HG02798 (cell line): ENCODE measurements at regions not wholly inside any gene's neighbourhood (a gene's known extent, or its start where the extent isn't known, plus 50 kb on each side); places are given as distances from the start of the nearest gene placed in this dataset.
"Not testable (repeated sequence)": the region's sequence is repeated elsewhere in the genome, so short reads cannot be mapped to it uniquely, and the experiment has no call there.

Source experiments
- ATAC-seq: cut with Tn5 transposase; IDR thresholded peaks from one replicate; pipeline ENCODE4 v1.9.1; 2021; ENCODE audit warnings: mild to moderate bottlenecking; ENCODE audit not compliant: unreplicated experiment, poor library complexity

DNA sequence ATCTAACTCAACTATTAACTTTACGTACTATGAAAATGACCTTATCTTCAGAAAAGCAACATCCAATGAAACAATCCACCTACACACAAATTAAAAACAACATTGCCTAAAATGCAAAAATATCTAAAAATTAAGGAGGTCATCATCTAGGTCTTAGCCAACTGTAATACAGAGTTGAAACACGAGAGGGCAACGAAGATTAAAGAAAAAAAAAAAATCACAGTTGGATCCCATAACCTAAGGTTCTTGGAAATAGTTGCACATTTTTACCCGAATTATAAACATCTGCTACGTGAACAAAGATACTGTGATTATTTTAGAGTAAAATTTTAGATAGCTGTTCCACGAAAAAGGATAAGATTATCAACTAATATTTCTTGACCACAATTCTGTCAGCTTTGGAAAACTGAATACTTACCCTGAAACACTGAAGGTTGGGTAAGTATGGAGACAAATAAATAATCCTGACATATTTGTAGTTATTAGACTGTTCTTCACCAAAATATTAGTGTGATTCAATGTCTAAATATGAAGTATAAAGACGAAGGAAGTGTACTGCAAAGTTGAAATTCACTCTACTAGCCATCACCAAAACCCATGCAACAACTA lies 88.0 kb upstream of the AK4 start:
- ATAC-seq: no peak

DNA sequence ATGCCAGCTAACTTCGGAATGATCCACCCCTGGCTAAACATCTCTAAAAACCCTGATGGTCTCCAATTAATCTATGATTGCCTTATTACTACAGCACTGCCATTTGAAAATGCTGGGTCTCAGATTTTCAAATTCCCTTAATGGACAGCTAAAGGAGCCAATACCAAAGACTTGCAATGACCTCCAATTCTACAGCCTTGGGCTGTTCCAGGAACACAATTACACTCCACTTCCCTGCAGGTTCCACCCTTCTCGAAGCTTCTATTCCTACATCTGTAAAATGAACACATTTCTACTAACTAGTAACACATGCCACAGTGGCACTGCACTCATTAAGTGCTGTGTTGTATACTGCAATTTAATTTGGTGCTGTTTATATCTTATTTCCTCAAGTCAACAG lies 85.7 kb upstream of the AK4 start:
- ATAC-seq: no peak

DNA sequence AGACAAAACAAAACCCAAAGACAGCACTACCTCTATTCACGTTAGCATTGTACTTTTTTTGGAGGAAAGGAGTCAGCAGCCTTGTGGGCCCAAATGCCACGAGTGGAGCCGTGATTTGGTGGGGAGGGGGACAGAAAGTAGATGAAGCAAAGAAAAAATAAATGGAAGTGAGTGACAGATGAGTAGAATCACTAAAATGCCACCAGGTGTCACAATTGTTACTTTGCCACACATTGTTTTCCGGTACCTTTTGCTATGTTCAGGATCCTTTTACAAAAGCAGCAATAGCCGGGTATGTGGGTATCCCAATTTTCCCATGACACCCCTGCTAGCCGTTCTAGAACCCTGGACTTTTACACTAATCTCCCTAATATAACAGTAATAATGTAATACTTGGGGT lies 85.0 kb upstream of the AK4 start:
- ATAC-seq: no peak

DNA sequence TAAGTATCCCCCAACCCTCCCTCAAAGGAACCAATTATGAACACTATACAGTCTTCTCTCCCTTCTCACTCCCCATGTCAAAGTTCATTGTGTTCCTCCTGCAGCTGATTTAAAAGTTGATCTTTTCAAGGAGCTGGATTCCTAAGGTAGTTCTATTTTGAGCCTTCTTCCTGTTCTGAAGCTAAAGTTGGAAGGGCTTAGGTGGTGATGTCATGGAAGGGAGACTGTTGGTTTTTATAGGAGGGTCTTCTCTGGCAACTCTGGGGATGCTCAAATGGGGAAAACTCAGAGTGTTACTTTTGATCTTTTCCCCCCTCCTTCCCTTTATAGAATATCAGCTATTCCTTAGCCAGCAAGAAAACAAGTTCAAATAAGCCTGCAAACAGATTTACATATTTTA lies 83.0 kb upstream of the AK4 start:
- no peak for ATAC-seq

DNA sequence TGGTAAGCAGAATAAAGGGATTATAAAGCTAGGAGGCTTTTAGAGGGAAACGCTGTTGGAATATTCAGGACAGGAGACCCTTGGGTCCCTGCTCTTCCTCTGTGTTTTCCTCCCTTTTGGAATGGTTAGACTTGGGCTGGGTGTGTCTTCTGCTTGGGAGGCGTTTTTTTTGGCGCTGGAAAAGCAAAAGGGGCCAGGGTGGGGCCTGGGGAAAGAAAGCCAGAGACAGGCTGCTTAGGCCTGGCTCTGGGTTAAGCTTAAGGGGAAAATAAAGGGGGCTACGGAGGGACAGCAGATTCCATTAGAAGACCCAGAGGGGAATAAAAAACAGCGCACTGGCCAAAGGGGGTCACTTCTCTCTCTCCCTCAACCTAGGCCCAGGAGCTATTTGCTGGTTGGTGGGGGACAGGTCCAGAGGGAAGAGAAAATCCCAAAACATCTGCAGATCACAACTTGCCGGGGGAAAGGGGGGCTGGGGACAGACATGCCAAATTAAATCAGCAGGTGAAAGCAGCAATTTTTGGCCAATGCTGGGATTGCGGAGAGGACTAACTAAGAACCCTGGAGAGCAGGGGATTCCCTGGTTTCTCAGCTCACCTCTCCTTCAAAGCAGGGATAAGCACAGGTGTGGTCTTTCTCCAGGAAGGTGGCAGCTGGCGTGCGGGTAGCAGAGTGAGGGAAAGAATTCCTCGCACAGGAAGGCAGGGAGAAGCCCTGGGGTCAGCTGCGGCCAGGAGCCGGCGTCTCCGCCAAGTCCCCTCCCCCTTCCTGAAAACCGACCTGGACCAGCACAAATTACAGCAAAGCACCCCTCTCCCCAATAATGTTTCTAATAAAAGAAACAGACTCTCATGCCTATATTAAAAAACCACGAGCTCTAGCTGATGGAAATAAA lies 82.2 kb upstream of the AK4 start:
- ATAC-seq: no peak

DNA sequence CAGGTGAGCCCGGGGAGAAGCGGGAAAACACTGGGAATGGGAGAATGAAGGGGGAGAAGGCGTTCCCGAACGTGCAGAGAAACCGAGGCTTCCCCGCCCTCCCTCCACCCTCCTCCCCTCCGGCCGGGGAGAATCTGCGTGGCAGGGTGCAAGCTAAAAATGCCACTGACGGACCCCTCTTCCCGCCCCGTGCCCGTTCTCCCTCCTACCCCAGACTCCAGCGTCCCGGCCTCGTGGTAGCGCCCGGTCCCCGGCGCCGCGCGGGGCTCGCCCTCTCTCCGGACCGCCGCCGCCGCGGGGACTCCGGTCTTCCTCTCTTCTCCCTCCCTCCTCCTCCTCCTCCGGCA lies 81.6 kb upstream of the AK4 start:
- no peak for ATAC-seq

DNA sequence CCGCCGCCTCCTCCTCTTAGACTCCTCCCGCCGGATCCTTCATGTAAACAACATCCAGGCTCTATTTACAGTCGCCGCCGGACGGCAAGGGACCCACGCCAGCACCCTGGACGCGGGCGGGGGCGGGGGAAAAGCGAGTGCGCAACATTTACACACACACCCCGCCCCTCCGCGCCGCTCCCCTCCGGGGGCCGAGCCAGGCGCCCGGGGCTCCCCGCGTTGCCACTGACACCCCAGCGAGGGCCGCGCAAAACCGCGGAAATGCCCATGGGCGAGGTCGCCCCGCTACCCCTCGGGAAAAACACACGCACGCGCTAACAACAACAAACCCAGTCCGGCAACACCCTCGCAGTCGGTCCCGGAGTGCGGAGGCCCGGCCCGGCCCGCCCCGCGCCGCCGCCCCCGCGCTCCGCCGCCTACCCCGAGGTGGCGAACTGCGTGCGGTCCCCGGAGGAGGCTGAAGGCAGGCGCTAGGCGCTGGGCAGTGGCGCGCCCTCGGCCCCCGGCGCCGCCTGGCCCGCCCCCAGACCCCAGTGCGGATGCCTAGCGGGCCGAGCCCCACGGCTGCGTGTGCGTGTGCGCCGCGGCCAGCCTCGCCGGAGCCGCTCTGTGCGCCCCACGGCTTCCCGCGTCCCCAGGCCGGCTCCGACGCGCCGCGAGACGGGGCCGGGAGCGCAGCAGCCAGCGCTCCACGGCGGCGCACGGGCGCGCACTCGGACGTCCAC lies 81.1 kb upstream of the AK4 start:
- peak; percentile 51 for ATAC-seq

DNA sequence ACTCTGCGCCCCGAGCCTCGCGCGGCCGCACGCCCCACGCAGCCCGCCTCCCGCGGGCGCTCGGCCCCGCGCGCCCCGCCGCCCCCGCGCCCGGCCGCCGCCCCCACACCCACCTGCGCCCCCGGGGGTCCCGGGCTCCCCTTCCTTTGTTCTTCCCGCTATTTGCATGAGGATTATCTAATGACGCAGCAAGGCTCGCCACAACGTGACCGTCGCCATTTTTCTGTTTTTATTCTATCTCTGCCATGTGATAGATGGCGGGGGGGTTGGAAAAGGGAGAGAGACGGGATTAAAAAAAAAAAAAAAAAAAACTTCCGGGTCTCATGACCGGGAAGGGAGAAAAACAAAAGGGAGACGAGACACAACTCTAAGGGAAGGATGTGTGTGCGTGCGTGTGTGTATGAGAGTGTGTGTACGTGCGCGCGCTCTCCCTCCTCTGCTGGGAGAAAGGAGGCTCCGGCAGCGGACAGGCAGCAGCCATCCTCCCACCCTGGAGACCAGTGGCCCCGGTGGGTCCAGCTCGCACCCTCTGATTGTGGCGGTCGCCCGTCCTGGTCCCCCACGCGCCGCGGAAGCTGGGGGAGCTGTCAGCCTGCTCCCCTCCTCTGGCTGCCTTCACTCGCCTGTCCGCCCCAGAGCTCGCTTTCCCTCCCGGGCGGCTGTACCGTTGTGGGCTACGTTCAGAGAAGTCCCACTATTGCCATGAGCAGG lies 80.4 kb upstream of the AK4 start:
- peak; percentile 30 for ATAC-seq

DNA sequence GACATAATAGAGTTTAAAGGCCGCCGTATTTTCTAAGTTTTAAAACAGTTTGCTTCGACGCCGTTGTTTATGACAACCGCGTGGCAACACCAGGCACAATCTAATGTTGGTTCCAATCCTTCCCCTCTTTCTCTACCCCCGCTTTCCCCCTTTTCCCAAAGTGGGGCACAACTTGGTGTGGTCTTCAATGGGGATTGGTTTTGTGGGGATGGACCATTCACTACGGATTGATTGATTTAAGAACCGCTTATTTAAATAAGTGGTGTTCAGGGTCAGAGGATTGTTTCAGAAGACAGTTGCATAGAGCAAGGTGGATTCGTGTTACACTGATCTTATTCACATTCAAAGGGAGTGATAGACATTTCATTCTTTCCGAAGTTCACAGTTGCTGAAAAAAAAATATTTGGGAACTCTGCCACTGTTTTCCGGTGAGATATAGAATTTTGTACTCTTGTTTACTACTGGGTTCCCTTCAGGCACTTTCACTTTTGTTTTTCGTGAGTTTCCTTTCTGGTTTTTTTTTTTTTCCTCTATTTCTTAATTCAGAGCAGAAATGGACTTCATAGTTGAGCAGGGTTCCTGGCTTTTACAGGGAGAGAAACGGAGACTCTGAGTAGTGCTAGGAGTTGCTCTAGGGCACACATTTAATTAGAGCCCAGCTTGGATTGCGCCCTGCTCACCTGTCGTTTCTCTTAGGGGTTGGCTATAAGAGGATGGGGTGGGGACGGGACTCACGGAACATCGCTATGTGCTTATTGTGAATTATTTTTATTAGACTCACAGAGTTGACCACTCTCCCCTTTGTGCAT lies 79.6 kb upstream of the AK4 start:
- ATAC-seq: no peak

DNA sequence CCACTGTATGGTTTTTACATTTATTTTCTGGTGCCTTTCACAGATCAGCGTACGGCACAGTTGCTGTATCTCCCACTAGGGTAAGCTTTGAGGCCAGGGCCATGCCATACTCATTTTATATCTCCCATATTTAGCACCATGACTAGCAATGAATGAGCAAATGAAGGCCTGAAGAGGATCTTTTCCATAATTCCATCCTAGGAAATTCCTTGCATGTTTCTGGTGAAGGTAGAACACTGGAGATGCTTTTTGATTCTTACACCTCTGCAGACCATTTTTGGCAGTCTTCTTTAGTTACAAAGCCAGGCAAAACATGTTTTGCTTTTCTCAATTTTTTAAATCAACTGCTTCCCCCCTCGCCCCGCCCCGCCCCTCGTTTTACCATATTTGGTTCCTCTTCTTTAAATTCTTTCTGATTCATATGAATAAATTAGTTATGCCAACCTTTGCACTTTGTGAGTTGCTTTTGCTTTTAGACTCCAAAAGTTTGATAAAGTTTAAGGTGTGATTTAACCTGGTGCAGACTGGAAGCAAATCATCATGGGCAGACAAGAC lies 78.9 kb upstream of the AK4 start:
- no peak for ATAC-seq

DNA sequence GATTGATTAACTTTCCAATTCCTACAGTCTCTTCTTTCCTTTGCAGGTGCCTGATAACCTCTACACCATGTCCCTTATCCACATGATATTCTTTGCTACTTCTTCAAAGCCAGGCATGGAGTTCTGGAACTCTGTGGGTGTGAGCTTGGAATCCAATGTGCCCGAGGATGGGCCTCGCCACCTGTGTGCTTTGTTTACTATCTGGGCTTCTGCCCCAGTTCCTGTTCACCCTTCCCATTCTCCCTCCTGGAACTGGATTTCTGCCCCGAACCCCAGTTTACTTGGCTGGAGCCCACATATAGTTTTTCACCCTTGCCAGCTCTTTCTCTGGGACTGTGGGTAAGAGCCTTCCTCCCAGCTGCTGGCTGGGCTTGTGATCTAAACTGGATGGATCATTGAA lies 75.2 kb upstream of the AK4 start:
- ATAC-seq: no peak

DNA sequence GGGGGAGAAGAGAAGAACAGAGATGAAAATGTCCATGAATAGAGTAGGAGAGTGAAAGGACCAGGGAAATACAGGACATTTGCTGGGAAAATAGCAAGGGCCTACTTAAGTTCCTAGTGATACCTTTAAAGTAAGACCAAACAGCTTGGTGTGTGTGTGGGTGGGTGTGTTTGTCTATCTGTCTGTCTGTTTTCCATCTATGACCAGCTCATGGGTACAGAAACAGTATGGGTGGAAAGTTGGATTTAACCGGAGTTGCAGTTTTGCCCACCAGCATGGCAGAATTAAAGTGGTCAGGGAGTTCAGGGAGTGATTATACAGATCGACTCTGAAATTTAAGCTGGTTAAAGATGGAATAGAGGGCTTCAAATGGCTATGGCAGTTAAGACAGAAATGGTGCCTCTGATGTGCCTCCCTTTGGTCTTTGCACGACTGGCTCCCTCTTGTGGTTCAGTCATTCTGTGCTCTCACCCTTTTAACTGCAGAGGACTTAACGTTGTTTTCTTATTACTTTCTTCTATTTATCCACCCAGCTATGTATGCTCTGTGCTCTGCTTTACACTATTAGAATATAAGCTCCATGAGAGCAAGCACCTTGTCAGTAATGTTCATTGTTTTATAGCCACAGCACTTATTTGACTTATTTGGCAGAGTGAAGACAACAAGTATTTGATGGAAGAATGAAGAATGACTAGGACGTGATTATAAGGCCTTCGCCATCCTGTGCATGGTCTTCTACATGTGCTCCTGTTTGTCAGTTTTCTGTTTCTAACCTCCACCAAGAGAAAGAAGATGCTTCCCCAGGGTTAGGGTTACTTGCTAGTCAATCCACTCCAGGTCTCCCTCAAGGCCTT lies 72.7 kb upstream of the AK4 start:
- ATAC-seq: peak; percentile 89

DNA sequence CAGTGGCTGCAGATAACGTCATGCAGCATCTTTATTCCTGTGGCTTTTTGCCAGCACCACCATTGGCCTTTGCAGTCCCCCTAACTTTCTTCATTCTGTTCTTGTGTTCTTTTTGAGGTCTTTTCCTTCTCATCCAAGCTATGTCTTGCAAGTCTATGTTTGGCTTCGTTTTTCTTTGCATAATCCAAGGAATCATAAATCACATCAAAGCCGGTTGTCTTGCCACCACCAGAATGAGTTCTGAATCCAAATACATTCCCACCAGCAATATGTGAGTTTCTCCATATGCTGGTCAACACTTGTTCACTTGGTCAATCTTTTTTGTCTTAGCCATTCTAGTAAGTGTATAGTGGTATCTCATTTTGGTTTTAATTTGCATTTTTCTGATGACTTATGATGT lies 70.6 kb upstream of the AK4 start:
- ATAC-seq: no peak

DNA sequence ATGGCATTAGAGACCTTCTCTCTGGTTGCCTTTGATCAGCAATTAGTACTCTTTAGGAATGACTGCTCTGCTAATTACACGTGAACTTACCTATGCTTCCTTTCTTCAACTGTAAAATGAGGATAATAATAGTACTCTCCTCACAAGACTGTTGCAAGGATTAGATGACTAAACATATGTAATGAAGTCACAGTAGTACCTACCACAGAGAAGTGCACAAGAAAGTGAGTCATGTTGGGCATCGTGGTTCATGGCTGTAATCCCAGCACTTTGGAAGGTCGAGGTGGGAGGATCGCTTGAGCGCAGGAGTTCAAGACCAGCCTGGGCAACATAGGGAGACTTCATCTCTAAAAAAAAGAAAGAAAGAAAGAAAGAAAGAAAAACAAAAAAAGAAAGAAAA lies 68.1 kb upstream of the AK4 start:
- no peak for ATAC-seq

DNA sequence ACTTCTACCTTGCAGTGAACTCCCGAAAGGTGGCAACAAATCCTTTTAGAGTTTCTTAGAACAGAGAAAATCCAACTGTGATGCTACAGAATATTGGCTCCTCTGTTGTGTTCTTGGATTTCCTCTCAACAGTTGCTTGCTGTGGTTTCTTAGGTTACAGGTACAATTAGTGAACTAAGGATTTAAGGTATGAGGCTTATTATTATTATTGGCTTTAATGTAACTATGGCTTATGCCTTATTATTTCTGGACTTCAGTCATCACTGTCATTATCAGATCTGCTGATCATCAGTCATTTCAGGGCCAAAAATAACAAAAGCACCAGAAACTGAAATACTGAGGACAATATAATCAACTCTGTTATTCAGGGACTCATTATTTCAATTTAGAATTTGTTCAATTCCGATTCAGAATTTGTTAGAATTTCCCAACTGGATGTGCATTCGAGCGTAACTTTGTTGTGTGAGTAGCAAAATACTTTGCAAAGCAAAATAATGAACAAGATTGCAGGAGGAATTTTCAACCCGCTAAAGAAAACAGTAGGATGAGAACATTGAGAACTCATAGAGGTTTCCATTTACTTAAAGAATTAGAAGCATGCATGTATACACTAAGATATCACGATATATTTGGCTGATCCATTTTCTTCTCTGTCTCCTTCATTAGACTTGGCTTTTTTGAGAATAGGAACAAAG lies 65.5 kb upstream of the AK4 start:
- ATAC-seq: no peak

DNA sequence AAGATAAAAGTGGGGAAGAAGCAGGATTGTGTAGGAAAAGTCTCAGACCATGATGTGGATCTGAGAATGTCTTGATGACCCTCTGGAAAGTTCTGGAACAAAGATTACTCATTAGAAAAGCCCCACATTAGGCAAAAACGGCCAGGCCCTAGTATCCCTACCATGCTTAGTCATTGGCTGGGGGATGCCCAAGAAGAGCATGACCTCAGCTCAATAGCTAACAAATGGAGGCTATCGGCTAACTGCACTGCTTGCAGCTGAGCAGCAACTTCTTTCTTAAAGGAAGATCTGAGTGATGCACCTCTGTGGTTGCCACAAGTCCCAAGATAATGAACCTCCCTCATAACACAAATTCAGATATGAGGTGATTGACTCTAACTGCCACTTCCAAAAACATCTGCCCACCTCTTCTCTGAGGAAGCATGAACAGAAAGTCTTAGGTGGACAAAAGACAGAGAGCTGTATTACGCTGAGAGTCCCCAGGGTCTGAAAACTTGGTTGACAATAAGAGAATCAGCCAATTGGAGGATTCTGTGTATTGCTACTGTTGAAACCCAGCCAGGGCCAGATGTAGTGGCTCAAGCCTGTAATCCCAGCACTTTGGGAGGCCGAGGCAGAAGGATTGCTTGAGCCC lies 64.6 kb upstream of the AK4 start:
- peak; percentile 72 for ATAC-seq

DNA sequence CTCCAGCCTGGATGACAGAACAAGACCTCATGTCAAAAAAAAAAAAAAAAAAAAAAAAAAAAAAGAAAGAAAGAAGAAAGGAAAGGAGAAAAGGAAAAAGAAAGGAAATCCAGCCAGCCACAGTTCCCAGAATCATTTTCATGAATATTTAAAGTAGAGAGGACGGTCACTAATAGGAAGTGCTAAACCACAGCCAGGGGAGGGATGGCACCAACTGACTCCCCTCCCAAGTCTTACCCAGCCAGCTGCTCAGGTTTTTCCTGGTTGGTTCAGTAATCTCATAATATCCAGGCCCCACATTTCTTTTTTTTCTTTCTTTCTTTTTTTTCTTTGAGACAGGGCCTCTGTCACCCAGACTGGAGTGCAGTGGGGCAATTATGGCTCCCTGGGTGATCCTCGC lies 63.9 kb upstream of the AK4 start:
- no peak for ATAC-seq

DNA sequence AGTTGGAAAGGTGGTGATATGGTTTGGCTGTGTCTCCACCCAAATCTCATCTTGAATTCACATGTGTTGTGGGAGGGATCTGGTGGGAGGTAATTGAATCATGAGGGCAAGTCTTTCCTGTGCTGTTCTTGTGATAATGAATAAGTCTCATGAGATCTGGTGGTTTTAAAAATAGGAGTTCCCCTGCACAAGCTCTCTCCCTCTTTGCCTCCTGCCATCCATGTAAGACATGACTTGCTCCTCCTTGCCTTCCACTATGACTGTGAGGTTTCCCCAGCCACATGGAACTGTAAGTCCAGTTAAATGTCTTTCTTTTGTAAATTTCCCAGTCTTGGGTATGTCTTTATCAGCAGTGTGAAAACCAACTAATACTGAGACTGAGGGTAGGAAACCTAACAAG lies 60.5 kb upstream of the AK4 start:
- not testable (repeated sequence) for ATAC-seq
